Mucosa of stomach (tissue), 1 donor: ENCODE measurements at regions not wholly inside any gene's neighbourhood (a gene's known extent, or its start where the extent isn't known, plus 50 kb on each side); places are given as distances from the start of the nearest gene placed in this dataset.

Source experiments
- H3K27me3 ChIP-seq: one replicate; pipeline ENCODE4 v1.7.0; 2013; ENCODE audit warnings: mild to moderate bottlenecking, low read length; ENCODE audit not compliant: control insufficient read depth, insufficient read depth
- H3K36me3 ChIP-seq: one replicate; pipeline ENCODE4 v1.7.0; 2013; ENCODE audit warnings: low read length; ENCODE audit not compliant: control insufficient read depth, insufficient read depth
- H3K4me1 ChIP-seq: one replicate; pipeline ENCODE4 v1.7.0; 2013; ENCODE audit warnings: mild to moderate bottlenecking, low read length; ENCODE audit not compliant: control insufficient read depth, insufficient read depth
- H3K4me3 ChIP-seq: one replicate; pipeline ENCODE4 v1.7.0; 2013; ENCODE audit warnings: low read length
- H3K9ac ChIP-seq: one replicate; pipeline ENCODE4 v1.7.0; 2013; ENCODE audit warnings: mild to moderate bottlenecking, low read length, moderate library complexity
- H3K9me3 ChIP-seq: one replicate; pipeline ENCODE4 v1.7.0; 2013; ENCODE audit warnings: mild to moderate bottlenecking, low read length, moderate library complexity; ENCODE audit not compliant: control insufficient read depth
- donor health status: Pancreatic carcinoma.

DNA sequence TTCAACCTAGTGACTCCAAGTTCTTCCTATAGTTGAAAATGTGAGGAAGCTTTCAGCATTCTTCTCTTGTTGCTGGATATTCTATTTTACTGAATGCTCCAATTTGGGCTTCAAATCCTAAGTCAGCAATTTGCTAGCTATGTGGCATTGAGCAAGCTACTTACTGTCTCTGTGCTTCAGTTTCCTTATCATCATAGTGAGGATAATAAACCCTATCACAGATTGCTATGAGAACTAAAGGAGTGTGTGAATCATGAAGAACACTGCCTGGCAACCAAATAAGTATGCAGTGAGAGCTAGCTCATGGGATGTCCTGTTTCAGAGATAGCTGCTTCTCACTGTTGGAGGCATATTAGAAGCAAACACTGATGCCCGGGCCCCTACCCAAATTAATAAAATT, 163.8 kb upstream of the CDIN1 start:
- H3K9me3 ChIP-seq = no peaks in the 10 kb centered on the region
- no peaks in the 10 kb centered on the region for H3K27me3 ChIP-seq
- H3K4me3 ChIP-seq = no peak overlapping the region
- H3K4me1 ChIP-seq = no peaks in the 10 kb centered on the region
- no peak overlapping the region for H3K9ac ChIP-seq
- no peaks in the 10 kb centered on the region for H3K36me3 ChIP-seq

GRCh38 chr15:36422631-36423030, 156.8 kb upstream of the CDIN1 start:
- no peaks in the 10 kb centered on the region for H3K9me3 ChIP-seq
- no peak overlapping the region for H3K4me3 ChIP-seq
- H3K36me3 ChIP-seq = no peaks in the 10 kb centered on the region
- no peaks in the 10 kb centered on the region for H3K4me1 ChIP-seq
- H3K9ac ChIP-seq = no peak overlapping the region
- H3K27me3 ChIP-seq = no peaks in the 10 kb centered on the region

DNA sequence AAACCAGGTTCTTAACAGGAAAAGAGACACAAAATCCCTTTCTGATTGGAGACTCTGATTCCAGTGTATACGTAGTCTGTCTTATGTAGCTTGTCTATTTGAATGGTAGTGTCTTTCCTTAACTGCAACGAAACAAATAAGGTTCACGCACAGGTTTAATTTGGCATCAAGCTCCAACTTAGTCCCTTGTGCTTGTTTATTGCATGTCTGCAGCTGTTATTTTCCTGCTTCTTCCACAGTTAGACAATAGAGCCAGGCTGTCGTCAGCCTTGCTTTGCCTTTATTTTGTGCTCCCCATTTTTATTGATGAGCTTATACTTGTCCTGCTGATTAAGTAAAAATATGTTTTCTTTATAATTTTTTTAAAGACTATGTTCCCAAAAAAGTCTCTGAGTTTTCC, 152.7 kb upstream of the CDIN1 start:
- no peak overlapping the region for H3K4me3 ChIP-seq
- no peaks in the 10 kb centered on the region for H3K9me3 ChIP-seq
- H3K27me3 ChIP-seq = no peaks in the 10 kb centered on the region
- H3K36me3 ChIP-seq = no peaks in the 10 kb centered on the region
- H3K4me1 ChIP-seq = no peaks in the 10 kb centered on the region
- H3K9ac ChIP-seq = no peak overlapping the region

- Histone ChIP-seq H3K36me3 (no peaks in the 10 kb centered on the region), H3K9ac (no peak overlapping the region), H3K4me1 (no peaks in the 10 kb centered on the region), H3K9me3 (no peaks in the 10 kb centered on the region), H3K27me3 (no peaks in the 10 kb centered on the region), H3K4me3 (no peak overlapping the region)
Measured at GRCh38 chr15:36428102-36428845, 151.2 kb upstream of the CDIN1 start.

DNA sequence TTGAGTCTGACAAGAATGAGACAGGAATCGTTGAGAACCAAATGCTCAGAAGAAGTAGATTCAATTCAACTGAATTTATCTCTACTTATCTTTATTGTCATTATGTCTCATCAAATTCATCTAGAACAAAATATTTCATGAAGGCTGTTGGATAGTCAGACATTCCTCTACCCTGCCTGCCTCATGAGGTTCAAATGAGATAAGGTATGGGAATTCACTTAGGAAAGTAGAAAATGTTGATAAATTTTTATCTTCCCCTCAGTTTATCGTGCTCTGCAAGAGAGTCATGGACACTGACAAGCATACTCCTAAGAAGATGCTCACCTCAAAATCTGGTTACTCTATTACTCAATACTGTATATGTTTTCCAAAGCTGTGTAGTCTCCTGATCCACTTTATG, 149.7 kb upstream of the CDIN1 start:
- H3K9ac ChIP-seq = no peak overlapping the region
- no peaks in the 10 kb centered on the region for H3K36me3 ChIP-seq
- H3K4me3 ChIP-seq = no peak overlapping the region
- no peaks in the 10 kb centered on the region for H3K9me3 ChIP-seq
- H3K27me3 ChIP-seq = no peaks in the 10 kb centered on the region
- no peaks in the 10 kb centered on the region for H3K4me1 ChIP-seq

DNA sequence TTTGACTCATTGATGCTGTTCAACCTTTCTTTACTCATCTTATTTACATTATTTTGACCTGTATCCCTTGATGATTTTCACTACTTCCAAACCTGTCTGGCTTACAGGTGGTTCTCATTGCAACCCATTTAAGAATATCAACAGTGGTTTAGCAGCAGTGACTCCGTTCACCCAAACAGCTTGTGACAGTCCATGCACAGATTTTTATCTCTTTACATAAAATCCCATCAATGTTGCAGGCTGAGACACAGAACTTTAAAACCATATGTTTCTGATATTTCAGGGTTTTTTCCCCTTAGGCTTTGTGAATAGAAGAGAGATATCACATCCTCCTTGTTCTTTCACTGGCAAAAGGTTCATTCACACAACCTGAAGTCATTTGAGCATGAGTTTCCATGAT, 149.1 kb upstream of the CDIN1 start:
- Histone ChIP-seq H3K36me3 (no peaks in the 10 kb centered on the region), H3K4me1 (no peaks in the 10 kb centered on the region), H3K9ac (no peak overlapping the region), H3K27me3 (no peaks in the 10 kb centered on the region), H3K9me3 (no peaks in the 10 kb centered on the region), H3K4me3 (no peak overlapping the region)

DNA sequence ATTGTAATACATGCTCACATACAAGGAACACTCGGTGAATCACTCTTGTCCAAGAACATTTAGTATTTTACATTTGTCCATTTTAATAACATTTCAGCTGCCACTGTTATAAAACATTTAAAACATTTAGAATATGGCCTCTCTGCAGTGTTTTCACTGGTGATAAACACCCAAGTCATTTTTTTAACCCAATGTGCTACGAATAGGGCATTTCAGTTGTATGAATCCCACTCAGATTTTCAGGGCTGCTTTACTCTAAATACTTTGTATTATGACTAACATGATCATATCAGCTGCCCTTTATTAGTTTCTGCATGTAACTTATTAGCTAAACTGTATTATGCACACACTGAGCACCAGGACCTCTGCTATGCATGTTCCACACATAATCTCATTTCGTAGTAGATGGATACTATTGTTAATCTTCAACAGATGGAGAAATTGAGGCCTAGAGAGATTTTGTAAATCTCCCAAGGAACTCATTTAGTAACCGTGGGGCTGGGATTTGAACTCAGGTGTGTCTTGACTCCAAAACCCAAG, 148.6 kb upstream of the CDIN1 start:
- H3K27me3 ChIP-seq = no peaks in the 10 kb centered on the region
- no peaks in the 10 kb centered on the region for H3K9me3 ChIP-seq
- H3K4me1 ChIP-seq = no peaks in the 10 kb centered on the region
- H3K9ac ChIP-seq = no peak overlapping the region
- H3K4me3 ChIP-seq = no peak overlapping the region
- no peaks in the 10 kb centered on the region for H3K36me3 ChIP-seq

GRCh38 chr15:36432161-36432560, 147.3 kb upstream of the CDIN1 start:
- H3K36me3 ChIP-seq = no peaks in the 10 kb centered on the region
- no peaks in the 10 kb centered on the region for H3K4me1 ChIP-seq

DNA sequence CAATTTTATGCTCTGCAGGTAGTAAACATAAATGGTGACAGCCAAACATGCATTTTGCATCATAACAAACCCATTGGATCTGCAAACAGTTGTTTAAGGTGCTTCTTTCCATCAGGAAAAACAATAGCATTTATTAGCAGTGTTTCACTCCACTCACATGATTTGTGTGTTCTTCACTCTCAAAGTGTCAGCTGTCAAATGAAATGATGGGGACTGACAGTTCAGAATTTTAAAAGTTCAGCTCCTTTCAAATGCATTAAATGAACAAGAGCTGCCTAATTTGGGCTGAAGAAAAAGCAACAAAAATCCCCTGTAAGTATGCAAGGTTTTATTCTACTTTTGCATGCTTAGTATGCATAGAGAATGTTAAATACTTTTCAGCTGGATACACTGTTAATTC, 145.2 kb upstream of the CDIN1 start:
- H3K27me3 ChIP-seq = no peaks in the 10 kb centered on the region
- H3K9me3 ChIP-seq = no peaks in the 10 kb centered on the region
- H3K4me1 ChIP-seq = no peaks in the 10 kb centered on the region
- H3K4me3 ChIP-seq = no peak overlapping the region
- H3K9ac ChIP-seq = no peak overlapping the region
- no peaks in the 10 kb centered on the region for H3K36me3 ChIP-seq

More at GRCh38 chr15:36432161-36432560, 147.3 kb upstream of the CDIN1 start:
- no peak overlapping the region for H3K4me3 ChIP-seq
- H3K9ac ChIP-seq = no peak overlapping the region
- H3K27me3 ChIP-seq = no peaks in the 10 kb centered on the region
- no peaks in the 10 kb centered on the region for H3K9me3 ChIP-seq

- H3K36me3 ChIP-seq = no peaks in the 10 kb centered on the region
- no peak overlapping the region for H3K4me3 ChIP-seq
- no peaks in the 10 kb centered on the region for H3K9me3 ChIP-seq
- H3K4me1 ChIP-seq = no peaks in the 10 kb centered on the region
- H3K27me3 ChIP-seq = no peaks in the 10 kb centered on the region
- no peak overlapping the region for H3K9ac ChIP-seq
Measured at GRCh38 chr15:36438499-36438898, 140.9 kb upstream of the CDIN1 start.

- Histone ChIP-seq H3K4me1 (no peaks in the 10 kb centered on the region), H3K27me3 (no peaks in the 10 kb centered on the region), H3K9ac (no peak overlapping the region), H3K4me3 (no peak overlapping the region), H3K36me3 (no peaks in the 10 kb centered on the region), H3K9me3 (no peaks in the 10 kb centered on the region)
Measured at GRCh38 chr15:36447373-36447772, 132.1 kb upstream of the CDIN1 start.

DNA sequence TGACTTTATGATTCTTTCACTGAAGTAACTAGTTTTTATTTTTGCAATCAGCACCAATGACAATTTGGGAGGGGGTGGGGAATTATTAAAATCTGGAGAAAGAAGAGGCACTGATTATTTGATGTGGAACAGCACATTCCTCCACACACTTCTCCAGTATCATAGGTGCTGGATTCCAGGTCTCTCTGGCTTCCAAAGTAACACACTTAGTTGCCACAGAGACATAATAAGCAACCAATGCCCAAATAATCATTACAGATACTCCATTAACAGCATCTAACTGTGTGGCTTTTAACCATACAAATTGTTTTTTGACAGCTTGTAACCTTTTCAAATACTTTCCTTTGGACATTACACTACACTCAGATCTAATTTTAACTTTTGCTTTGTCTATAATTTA, 131.0 kb upstream of the CDIN1 start:
- H3K4me1 ChIP-seq = no peaks in the 10 kb centered on the region
- H3K9ac ChIP-seq = no peak overlapping the region
- no peaks in the 10 kb centered on the region for H3K27me3 ChIP-seq
- H3K4me3 ChIP-seq = no peak overlapping the region
- H3K36me3 ChIP-seq = no peaks in the 10 kb centered on the region
- no peaks in the 10 kb centered on the region for H3K9me3 ChIP-seq
